GM18505 (cell line): ENCODE measurements at regions not wholly inside any gene's neighbourhood (a gene's known extent, or its start where the extent isn't known, plus 50 kb on each side); places are given as distances from the start of the nearest gene placed in this dataset.
"Not testable (repeated sequence)": the region's sequence is repeated elsewhere in the genome, so short reads cannot be mapped to it uniquely, and the experiment has no call there.

Source experiments
- ATAC-seq: cut with Tn5 transposase; IDR thresholded peaks from one replicate; pipeline ENCODE4 v1.9.1; 2021; ENCODE audit not compliant: unreplicated experiment
- POLR2A ChIP-seq: IDR thresholded peaks from 4 replicates; pipeline ENCODE4 v1.6.1; 2011; ENCODE audit warnings: borderline replicate concordance; ENCODE audit not compliant: insufficient read depth, insufficient read length; ENCODE audit errors: extremely low read depth

- TF ChIP-seq POLR2A: no peak
- ATAC-seq: no peak
These were observed 250.0 kb upstream of the DCC start for GRCh38 chr18:52090005-52090404.

- no peak for ATAC-seq
- TF ChIP-seq POLR2A: no peak
These were observed 246.8 kb upstream of the DCC start for GRCh38 chr18:52093171-52093570.

- TF ChIP-seq POLR2A: no peak
- no peak for ATAC-seq
These were observed 221.3 kb upstream of the DCC start for GRCh38 chr18:52118684-52119083.

- ATAC-seq: no peak
- TF ChIP-seq POLR2A: no peak
These were observed 209.2 kb upstream of the DCC start for GRCh38 chr18:52130624-52131301.

- no peak for TF ChIP-seq POLR2A
- ATAC-seq: no peak
These were observed 208.2 kb upstream of the DCC start for GRCh38 chr18:52131845-52132244.

- no peak for TF ChIP-seq POLR2A
- no peak for ATAC-seq
These were observed 203.5 kb upstream of the DCC start for GRCh38 chr18:52136532-52136931.

GRCh38 chr18:52140986-52141385, 199.0 kb upstream of the DCC start:
- TF ChIP-seq POLR2A: no peak
- ATAC-seq: no peak

GRCh38 chr18:52150050-52150449, 189.9 kb upstream of the DCC start:
- no peak for TF ChIP-seq POLR2A
- no peak for ATAC-seq

GRCh38 chr18:52152036-52152435, 188.0 kb upstream of the DCC start:
- ATAC-seq: no peak
- no peak for TF ChIP-seq POLR2A

GRCh38 chr18:52156166-52156565, 183.8 kb upstream of the DCC start:
- no peak for TF ChIP-seq POLR2A
- no peak for ATAC-seq

GRCh38 chr18:52160636-52161035, 179.4 kb upstream of the DCC start:
- no peak for ATAC-seq
- TF ChIP-seq POLR2A: no peak

- no peak for ATAC-seq
- TF ChIP-seq POLR2A: no peak
These were observed 176.5 kb upstream of the DCC start for GRCh38 chr18:52163478-52163877.

- ATAC-seq: not testable (repeated sequence)
These were observed 171.9 kb upstream of the DCC start for GRCh38 chr18:52168131-52168530.

GRCh38 chr18:52174220-52174619, 165.8 kb upstream of the DCC start:
- ATAC-seq: no peak
- no peak for TF ChIP-seq POLR2A

GRCh38 chr18:52175406-52175805, 164.6 kb upstream of the DCC start:
- no peak for ATAC-seq
- TF ChIP-seq POLR2A: no peak
